Right cardiac atrium (tissue), 5 donors: ENCODE measurements at regions not wholly inside any gene's neighbourhood (a gene's known extent, or its start where the extent isn't known, plus 50 kb on each side); places are given as distances from the start of the nearest gene placed in this dataset.

Experiments used
- ATAC-seq, 2 donors: fragments of 200-7000 bp; cut with Tn5 transposase; one replicate each; pipeline versions ENCODE4 v1.8.0 to v1.9.1; 2020; ENCODE audit warnings: moderate library complexity in 2 of 2, mild to moderate bottlenecking in 1 of 2
- DNase-seq, 3 donors: peaks; one replicate each; pipeline ENCODE4 v3.0.0-alpha.2; 2020
- H3K27ac ChIP-seq: one replicate; pipeline ENCODE4 v1.5.1; 2013; ENCODE audit warnings: mild to moderate bottlenecking, low read length, control low read depth, moderate library complexity
- H3K27me3 ChIP-seq: one replicate; pipeline ENCODE4 v1.6.1; 2013; ENCODE audit not compliant: control insufficient read depth, insufficient read depth
- H3K4me1 ChIP-seq: one replicate; pipeline ENCODE4 v1.6.1; 2013; ENCODE audit warnings: low read length; ENCODE audit not compliant: control insufficient read depth, insufficient read depth
- H3K4me3 ChIP-seq: one replicate; pipeline ENCODE4 v1.5.1; 2013; ENCODE audit warnings: low read length, control low read depth
- H3K9me3 ChIP-seq: one replicate; pipeline ENCODE4 v1.6.1; 2013; ENCODE audit warnings: low read length; ENCODE audit not compliant: control insufficient read depth
- WGBS: extraction: QIAGEN DNeasy Blood & Tissue Kit; methylation state at CpG from one replicate; pipeline ENCODE4 v1.1.7; 2013; 5-methylcytosine and 5-hydroxymethylcytosine counted together
- intact Hi-C, 4 donors: fragments of 100-400 bp; cut with DNase I; formaldehyde crosslinking; loops; one replicate each; pipeline versions ENCODE4 v1.11.0 to v1.14.0; 2022 to 2023
- donor health status: healthy with polysubstance abuse.
- donor health status: DM: no; HTN: yes; CAD: no.
- donor health status: DM: no; HTN: no; CAD: no.
- donor health status: DM: no; HTN: yes; CAD: no; lungs with severe emphysema.
- donor health status: DM: yes; HTN: yes; CAD: no.

- intact Hi-C loops: loop anchor here (2.0 to 10.0 kb wide), 5 partner anchors 221 to 641 kb away; partner anchors contain the start of gene BMP4 (in 2 of the 4)
- DNase-seq: peak; percentile 34 to 50 (median 49)
Measured at GRCh38 chr14:54175298-54175942, 218.8 kb upstream of the BMP4 start.

GRCh38 chr14:54177019-54177418, 219.8 kb upstream of the CDKN3 start:
- no peaks in the 10 kb centered on the region for H3K9me3 ChIP-seq
- intact Hi-C loops: loop anchor here (5.0 to 10.0 kb wide), 4 partner anchors 222 to 642 kb away; partner anchors contain the start of gene BMP4 (in 2 of the 4)
- no peak overlapping the region for H3K4me3 ChIP-seq
- no peak overlapping the region for H3K27ac ChIP-seq
- no peaks in the 10 kb centered on the region for H3K27me3 ChIP-seq
- 54% methylated on average over 3 of the region's 3 CpGs for WGBS
- no peak for DNase-seq
- ATAC-seq: no peak
- H3K4me1 ChIP-seq: no peaks in the 10 kb centered on the region

More at GRCh38 chr14:54175298-54175942, 218.8 kb upstream of the BMP4 start:
- Histone ChIP-seq H3K27ac (no peak overlapping the region), H3K27me3 (no peaks in the 10 kb centered on the region), H3K9me3 (no peaks in the 10 kb centered on the region), H3K4me1 (no peaks in the 10 kb centered on the region), H3K4me3 (no peak overlapping the region)
- 7% methylated on average over 4 of the region's 4 CpGs for WGBS
- ATAC-seq: peak; percentile 59 to 65

- no peaks in the 10 kb centered on the region for H3K27me3 ChIP-seq
- intact Hi-C loops: loop anchor here (5.0 to 10.0 kb wide), 4 partner anchors 223 to 643 kb away; partner anchors contain the start of gene BMP4 (in 2 of the 4)
- no peaks in the 10 kb centered on the region for H3K4me1 ChIP-seq
Measured at GRCh38 chr14:54177641-54178621, 218.9 kb upstream of the CDKN3 start.

GRCh38 chr14:54182419-54183045, 214.3 kb upstream of the CDKN3 start:
- intact Hi-C loops: no loop called here
- WGBS: 83% methylated on average over 2 of the region's 2 CpGs

More at GRCh38 chr14:54177641-54178621, 218.9 kb upstream of the CDKN3 start:
- no peak overlapping the region for H3K4me3 ChIP-seq
- no peaks in the 10 kb centered on the region for H3K9me3 ChIP-seq
- no peak overlapping the region for H3K27ac ChIP-seq
- ATAC-seq (no peak), DNase-seq (no peak)
- WGBS: 60% methylated on average over 9 of the region's 9 CpGs

GRCh38 chr14:54186821-54187763, 209.7 kb upstream of the CDKN3 start:
- ATAC-seq (no peak), DNase-seq (no peak)
- Histone ChIP-seq H3K27me3 (no peaks in the 10 kb centered on the region), H3K4me3 (no peak overlapping the region), H3K4me1 (peaks cover 2% of the 10 kb centered on the region), H3K9me3 (no peaks in the 10 kb centered on the region), H3K27ac (no peak overlapping the region)
- intact Hi-C loops: no loop called here
- 89% methylated on average over 7 of the region's 7 CpGs for WGBS

More at GRCh38 chr14:54182419-54183045, 214.3 kb upstream of the CDKN3 start:
- ATAC-seq (no peak), DNase-seq (no peak)
- H3K27me3 ChIP-seq: no peaks in the 10 kb centered on the region
- no peaks in the 10 kb centered on the region for H3K4me1 ChIP-seq
- H3K9me3 ChIP-seq: no peaks in the 10 kb centered on the region
- H3K27ac ChIP-seq: no peak overlapping the region
- no peak overlapping the region for H3K4me3 ChIP-seq

- intact Hi-C loops: no loop called here
- H3K9me3 ChIP-seq: no peaks in the 10 kb centered on the region
- no peaks in the 10 kb centered on the region for H3K27me3 ChIP-seq
- DNase-seq (no peak), ATAC-seq (no peak)
- 92% methylated on average over 16 of the region's 16 CpGs for WGBS
- H3K4me1 ChIP-seq: peaks cover 2% of the 10 kb centered on the region
- H3K4me3 ChIP-seq: no peak overlapping the region
- no peak overlapping the region for H3K27ac ChIP-seq
Measured at GRCh38 chr14:54188064-54188666, 208.6 kb upstream of the CDKN3 start.

GRCh38 chr14:54189333-54189732, 207.5 kb upstream of the CDKN3 start:
- Histone ChIP-seq H3K4me1 (peaks cover 2% of the 10 kb centered on the region), H3K27me3 (no peaks in the 10 kb centered on the region), H3K9me3 (no peaks in the 10 kb centered on the region), H3K27ac (no peak overlapping the region), H3K4me3 (no peak overlapping the region)
- intact Hi-C loops: no loop called here
- ATAC-seq: no peak
- 99% methylated on average over 1 of the region's 1 CpG for WGBS
- DNase-seq: no peak

- no peaks in the 10 kb centered on the region for H3K27me3 ChIP-seq
- H3K27ac ChIP-seq: no peak overlapping the region
- ATAC-seq (no peak), DNase-seq (no peak)
- H3K4me3 ChIP-seq: no peak overlapping the region
- no peaks in the 10 kb centered on the region for H3K9me3 ChIP-seq
- peaks cover 2% of the 10 kb centered on the region for H3K4me1 ChIP-seq
- WGBS: 58% methylated on average over 4 of the region's 4 CpGs
- intact Hi-C loops: no loop called here
Measured at GRCh38 chr14:54189748-54190354, 207.0 kb upstream of the CDKN3 start.

GRCh38 chr14:54191846-54192245, 205.0 kb upstream of the CDKN3 start:
- Histone ChIP-seq H3K4me3 (no peak overlapping the region), H3K27me3 (no peaks in the 10 kb centered on the region), H3K9me3 (no peaks in the 10 kb centered on the region), H3K4me1 (peaks cover 2% of the 10 kb centered on the region), H3K27ac (no peak overlapping the region)
- no peak for ATAC-seq
- intact Hi-C loops: no loop called here
- WGBS: 48% methylated on average over 2 of the region's 2 CpGs
- DNase-seq: no peak
